ENCODE measurements at regions not wholly inside any gene's neighbourhood (a gene's known extent, or its start where the extent isn't known, plus 50 kb on each side); places are given as distances from the start of the nearest gene placed in this dataset.
"Not testable (repeated sequence)": the region's sequence is repeated elsewhere in the genome, so short reads cannot be mapped to it uniquely, and the experiment has no call there.

- DNase-seq (ENCODE audit: extremely low spot score), result no peak
- ChIA-PET CTCF (no interaction called here), POLR2A (no interaction called here)
- TF ChIP-seq TARDBP (IDR thresholded peaks at IDR 0.05) (no peak), L3MBTL2 (conservative IDR thresholded peaks at IDR 0.05) (no peak), SP1 (IDR thresholded peaks at IDR 0.05) (no peak)
These were observed 52.5 kb downstream of the RHOB start for GRCh38 chr2:20499387-20499786.

- TF ChIP-seq SUZ12 (IDR thresholded peaks at IDR 0.05) (no peak), HDGF (IDR thresholded peaks at IDR 0.05; ENCODE audit: borderline replicate concordance) (no peak), ZNF384 (IDR thresholded peaks at IDR 0.05) (no peak), SP1 (IDR thresholded peaks at IDR 0.05) (no peak), NFRKB (IDR thresholded peaks at IDR 0.05) (no peak), FOXA1 (IDR thresholded peaks at IDR 0.05) (no peak), CTBP1 (IDR thresholded peaks at IDR 0.05; ENCODE audit: borderline replicate concordance) (no peak), FOXK2 (IDR thresholded peaks at IDR 0.05) (no peak), LEF1 (IDR thresholded peaks at IDR 0.05; ENCODE audit: borderline replicate concordance) (no peak)
- ChIA-PET POLR2A (no interaction called here), CTCF (no interaction called here)
- DNase-seq (ENCODE audit: extremely low spot score), result no peak
These were observed 55.1 kb downstream of the RHOB start for GRCh38 chr2:20501974-20502373.

DNA sequence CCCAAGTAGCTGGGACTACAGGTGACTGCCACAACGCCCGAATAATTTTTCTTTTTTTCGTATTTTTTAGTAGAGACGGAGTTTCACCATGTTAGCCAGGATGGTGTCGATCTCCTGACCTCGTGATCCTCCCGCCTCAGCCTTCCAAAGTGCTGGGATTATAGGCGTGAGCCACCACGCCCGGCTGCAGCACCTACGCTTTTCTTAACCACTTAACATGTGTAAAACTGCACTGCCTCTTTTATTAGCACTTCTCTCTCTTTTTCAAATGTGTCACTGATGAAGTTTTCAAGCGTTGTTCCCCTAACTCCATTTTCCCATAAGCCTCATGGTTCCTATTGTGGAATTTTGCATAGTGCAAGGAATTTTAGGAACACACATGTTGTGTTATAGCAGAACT is 55.6 kb downstream of the RHOB start:
- CTCF ChIA-PET; POLR2A ChIA-PET; DNase-seq (ENCODE audit: extremely low spot score): not testable (repeated sequence)

DNA sequence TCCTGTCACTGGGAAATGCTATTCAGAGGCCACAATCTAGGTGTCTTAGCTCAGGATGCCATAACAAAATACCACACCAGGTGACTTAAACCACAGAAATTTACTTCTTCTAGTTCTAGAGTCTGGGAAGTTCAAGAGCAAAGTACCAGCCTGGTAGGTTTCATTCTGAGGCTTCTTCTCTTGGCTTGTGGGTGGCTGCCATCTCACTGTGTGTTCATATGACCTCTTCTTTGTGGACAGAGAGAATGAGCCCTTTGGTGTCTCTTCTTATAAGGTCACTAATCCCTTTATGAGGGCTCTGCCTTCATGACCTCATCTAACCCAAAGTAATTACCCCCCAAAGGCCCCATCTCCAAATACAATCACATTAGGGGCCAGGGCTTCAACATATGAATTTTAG is 57.3 kb downstream of the RHOB start:
- ChIA-PET POLR2A (no interaction called here), CTCF (no interaction called here)
- no peak for DNase-seq (ENCODE audit: extremely low spot score)
- TF ChIP-seq SUZ12 (IDR thresholded peaks at IDR 0.05), result no peak
- TF ChIP-seq TARDBP (IDR thresholded peaks at IDR 0.05), result no peak

GRCh38 chr2:20506201-20506685 is 59.4 kb downstream of the RHOB start:
- DNase-seq (ENCODE audit: extremely low spot score), result no peak
- no peak for TF ChIP-seq SUZ12 (IDR thresholded peaks at IDR 0.05)
- TF ChIP-seq NFRKB (IDR thresholded peaks at IDR 0.05), result no peak
- TF ChIP-seq PKNOX1 (IDR thresholded peaks at IDR 0.05), result no peak
- no peak for TF ChIP-seq CTBP1 (IDR thresholded peaks at IDR 0.05; ENCODE audit: borderline replicate concordance)
- no peak for TF ChIP-seq ELF4 (IDR thresholded peaks at IDR 0.05)
- no peak for TF ChIP-seq TARDBP (IDR thresholded peaks at IDR 0.05)
- TF ChIP-seq HDGF (IDR thresholded peaks at IDR 0.05; ENCODE audit: borderline replicate concordance), result no peak
- TF ChIP-seq LEF1 (IDR thresholded peaks at IDR 0.05; ENCODE audit: borderline replicate concordance), result no peak
- no peak for TF ChIP-seq FOXA1 (IDR thresholded peaks at IDR 0.05)
- TF ChIP-seq ZNF384 (IDR thresholded peaks at IDR 0.05), result no peak
- no peak for TF ChIP-seq SP1 (IDR thresholded peaks at IDR 0.05)
- TF ChIP-seq FOXK2 (IDR thresholded peaks at IDR 0.05), result no peak
- no peak for TF ChIP-seq BHLHE40 (IDR thresholded peaks at IDR 0.05; ENCODE audit: borderline replicate concordance)
- TF ChIP-seq FOXM1 (IDR thresholded peaks at IDR 0.05; ENCODE audit: borderline replicate concordance), result no peak
- TF ChIP-seq L3MBTL2 (conservative IDR thresholded peaks at IDR 0.05), result no peak
- no peak for TF ChIP-seq ARNT (IDR thresholded peaks at IDR 0.05)
- CTCF ChIA-PET, result interaction anchor here (0.6 kb wide), 1 partner anchor 60 kb away, joined by 3 read pairs; the partner anchor contains the start of gene RHOB

DNA sequence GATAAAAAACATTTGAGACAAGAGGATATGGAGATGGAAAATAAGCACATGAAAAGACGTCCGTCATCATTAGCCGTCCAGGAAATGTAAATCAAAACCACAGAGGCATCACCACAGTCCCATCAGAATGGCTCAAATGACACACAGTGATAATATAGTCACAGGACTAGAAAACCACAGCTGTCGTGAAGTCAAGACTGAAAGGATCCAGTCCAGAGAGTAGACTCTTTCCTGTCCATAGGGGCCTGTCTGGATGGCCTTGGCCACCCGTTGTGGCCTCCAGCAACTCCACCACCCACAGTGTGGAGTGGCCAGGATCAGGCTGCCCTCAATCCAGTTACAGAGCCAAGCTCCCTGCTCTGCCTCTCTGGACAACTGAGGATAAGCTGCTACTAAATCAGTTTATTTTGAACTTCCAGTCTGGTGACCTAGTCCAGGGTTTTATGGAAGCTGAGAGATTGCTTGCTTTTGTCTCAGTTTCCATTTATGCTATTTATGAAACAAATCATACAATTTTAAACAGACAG is 60.4 kb downstream of the RHOB start:
- peak; percentile 25; the same call in 1 of the 2 replicates for TF ChIP-seq PKNOX1 (IDR thresholded peaks at IDR 0.05)
- TF ChIP-seq FOXM1 (IDR thresholded peaks at IDR 0.05; ENCODE audit: borderline replicate concordance), result no peak
- no peak for DNase-seq (ENCODE audit: extremely low spot score)
- CTCF ChIA-PET, result no interaction called here
- POLR2A ChIA-PET, result interaction anchor here (2.8 kb wide), 1 partner anchor 60 kb away, joined by 7 read pairs; the partner anchor contains the start of gene RHOB

More at GRCh38 chr2:20506201-20506685, 59.4 kb downstream of the RHOB start:
- POLR2A ChIA-PET, result interaction anchor here (2.8 kb wide), 1 partner anchor 59 kb away, joined by 7 read pairs; the partner anchor contains the start of gene RHOB

- ChIA-PET CTCF (no interaction called here), POLR2A (interaction anchor here (2.8 kb wide), 1 partner anchor 61 kb away, joined by 7 read pairs; the partner anchor contains the start of gene RHOB)
- DNase-seq (ENCODE audit: extremely low spot score), result no peak
- no peak for TF ChIP-seq PKNOX1 (IDR thresholded peaks at IDR 0.05)
- TF ChIP-seq HDGF (IDR thresholded peaks at IDR 0.05; ENCODE audit: borderline replicate concordance), result no peak
- no peak for TF ChIP-seq SP1 (IDR thresholded peaks at IDR 0.05)
- TF ChIP-seq L3MBTL2 (conservative IDR thresholded peaks at IDR 0.05), result no peak
- no peak for TF ChIP-seq CTBP1 (IDR thresholded peaks at IDR 0.05; ENCODE audit: borderline replicate concordance)
- TF ChIP-seq FOXM1 (IDR thresholded peaks at IDR 0.05; ENCODE audit: borderline replicate concordance), result no peak
- TF ChIP-seq FOXA1 (IDR thresholded peaks at IDR 0.05), result no peak
- no peak for TF ChIP-seq SUZ12 (IDR thresholded peaks at IDR 0.05)
- no peak for TF ChIP-seq BHLHE40 (IDR thresholded peaks at IDR 0.05; ENCODE audit: borderline replicate concordance)
- no peak for TF ChIP-seq ELF4 (IDR thresholded peaks at IDR 0.05)
These were observed 60.8 kb downstream of the RHOB start for GRCh38 chr2:20507711-20508110.
